ENCODE measurements at regions not wholly inside any gene's neighbourhood (a gene's known extent, or its start where the extent isn't known, plus 50 kb on each side); places are given as distances from the start of the nearest gene placed in this dataset.

- no peak overlapping the region for H3K4me3 Mint-ChIP-seq (ENCODE audit: low read depth, unreplicated experiment)
- BruUV-seq (replicated peaks), result no TSS peak
- no peaks in the 10 kb centered on the region for H3K9me3 Mint-ChIP-seq (ENCODE audit: low read depth, unreplicated experiment)
- DNase-seq, result no peak
- peaks cover 93% of the 10 kb centered on the region for H3K27me3 Mint-ChIP-seq (ENCODE audit: unreplicated experiment)
- H3K4me1 Mint-ChIP-seq (ENCODE audit: low read depth, unreplicated experiment), result peaks cover 11% of the 10 kb centered on the region
- peaks cover 4% of the 10 kb centered on the region for H3K36me3 Mint-ChIP-seq (ENCODE audit: insufficient read depth, unreplicated experiment)
- intact Hi-C loops (cut with micrococcal nuclease; ENCODE audit: unreplicated experiment), result no loop called here
- CTCF ChIA-PET, result interaction anchor here (1.6 kb wide), 1 partner anchor 9 kb away, joined by 6 read pairs; no protein-coding TSS in a partner anchor
- TF ChIP-seq CTCF (IDR thresholded peaks at IDR 0.05; ENCODE audit: unreplicated experiment), result no peak
- H3K27ac Mint-ChIP-seq (ENCODE audit: unreplicated experiment), result no peak overlapping the region
Observed at GRCh38 chr11:43558146-43558545, 122.4 kb upstream of the HSD17B12 start.

- H3K27ac Mint-ChIP-seq (ENCODE audit: unreplicated experiment), result no peak overlapping the region
- peaks cover 4% of the 10 kb centered on the region for H3K36me3 Mint-ChIP-seq (ENCODE audit: insufficient read depth, unreplicated experiment)
- BruUV-seq (replicated peaks), result no TSS peak
- H3K4me3 Mint-ChIP-seq (ENCODE audit: low read depth, unreplicated experiment), result no peak overlapping the region
- H3K4me1 Mint-ChIP-seq (ENCODE audit: low read depth, unreplicated experiment), result peaks cover 11% of the 10 kb centered on the region
- CTCF ChIA-PET, result interaction anchor here (1.6 kb wide), 1 partner anchor 9 kb away, joined by 6 read pairs; no protein-coding TSS in a partner anchor
- H3K9me3 Mint-ChIP-seq (ENCODE audit: low read depth, unreplicated experiment), result no peaks in the 10 kb centered on the region
- no peak for TF ChIP-seq CTCF (IDR thresholded peaks at IDR 0.05; ENCODE audit: unreplicated experiment)
- intact Hi-C loops (cut with micrococcal nuclease; ENCODE audit: unreplicated experiment), result no loop called here
- H3K27me3 Mint-ChIP-seq (ENCODE audit: unreplicated experiment), result peaks cover 93% of the 10 kb centered on the region
- no peak for DNase-seq
Observed at GRCh38 chr11:43558556-43559127, 121.9 kb upstream of the HSD17B12 start.

- intact Hi-C loops (cut with micrococcal nuclease; ENCODE audit: unreplicated experiment), result no loop called here
- H3K9me3 Mint-ChIP-seq (ENCODE audit: low read depth, unreplicated experiment), result no peaks in the 10 kb centered on the region
- peaks cover 94% of the 10 kb centered on the region for H3K27me3 Mint-ChIP-seq (ENCODE audit: unreplicated experiment)
- no peak overlapping the region for H3K27ac Mint-ChIP-seq (ENCODE audit: unreplicated experiment)
- DNase-seq, result no peak
- peaks cover 4% of the 10 kb centered on the region for H3K36me3 Mint-ChIP-seq (ENCODE audit: insufficient read depth, unreplicated experiment)
- H3K4me3 Mint-ChIP-seq (ENCODE audit: low read depth, unreplicated experiment), result no peak overlapping the region
- no peak for TF ChIP-seq CTCF (IDR thresholded peaks at IDR 0.05; ENCODE audit: unreplicated experiment)
- CTCF ChIA-PET, result interaction anchor here (0.6 kb wide), 1 partner anchor 17 kb away, joined by 4 read pairs; no protein-coding TSS in a partner anchor
- peaks cover 11% of the 10 kb centered on the region for H3K4me1 Mint-ChIP-seq (ENCODE audit: low read depth, unreplicated experiment)
- no TSS peak for BruUV-seq (replicated peaks)
Observed at GRCh38 chr11:43561832-43562231, 118.7 kb upstream of the HSD17B12 start.

GRCh38 chr11:43567396-43567975 lies 113.1 kb upstream of the HSD17B12 start:
- no TSS peak for BruUV-seq (replicated peaks)
- intact Hi-C loops (cut with micrococcal nuclease; ENCODE audit: unreplicated experiment), result loop anchor here (1.0 to 5.0 kb wide), 2 partner anchors 63 to 285 kb away; no protein-coding TSS in a partner anchor
- peak; percentile 65 for TF ChIP-seq CTCF (IDR thresholded peaks at IDR 0.05; ENCODE audit: unreplicated experiment)
- peaks cover 85% of the 10 kb centered on the region for H3K27me3 Mint-ChIP-seq (ENCODE audit: unreplicated experiment)
- H3K4me3 Mint-ChIP-seq (ENCODE audit: low read depth, unreplicated experiment), result no peak overlapping the region
- H3K27ac Mint-ChIP-seq (ENCODE audit: unreplicated experiment), result no peak overlapping the region
- H3K4me1 Mint-ChIP-seq (ENCODE audit: low read depth, unreplicated experiment), result no peaks in the 10 kb centered on the region
- CTCF ChIA-PET, result interaction anchor here (0.7 to 1.0 kb wide), 3 partner anchors 10 to 113 kb away, joined by 3 to 8 read pairs (median 6); partner anchors contain the start of gene HSD17B12
- DNase-seq, result no peak
- H3K9me3 Mint-ChIP-seq (ENCODE audit: low read depth, unreplicated experiment), result no peaks in the 10 kb centered on the region
- H3K36me3 Mint-ChIP-seq (ENCODE audit: insufficient read depth, unreplicated experiment), result no peaks in the 10 kb centered on the region
